NCI-H146 treated with DMSO at 0.1 percent for 48 hours (cell line): ENCODE measurements at regions not wholly inside any gene's neighbourhood (a gene's known extent, or its start where the extent isn't known, plus 50 kb on each side); places are given as distances from the start of the nearest gene placed in this dataset.
"Not testable (repeated sequence)": the region's sequence is repeated elsewhere in the genome, so short reads cannot be mapped to it uniquely, and the experiment has no call there.

ENCODE experiments used
- DNase-seq: peaks from one replicate; lab custom pipeline; 2025; ENCODE audit not compliant: unreplicated experiment; lab: John Stamatoyannopoulos, UW

DNA sequence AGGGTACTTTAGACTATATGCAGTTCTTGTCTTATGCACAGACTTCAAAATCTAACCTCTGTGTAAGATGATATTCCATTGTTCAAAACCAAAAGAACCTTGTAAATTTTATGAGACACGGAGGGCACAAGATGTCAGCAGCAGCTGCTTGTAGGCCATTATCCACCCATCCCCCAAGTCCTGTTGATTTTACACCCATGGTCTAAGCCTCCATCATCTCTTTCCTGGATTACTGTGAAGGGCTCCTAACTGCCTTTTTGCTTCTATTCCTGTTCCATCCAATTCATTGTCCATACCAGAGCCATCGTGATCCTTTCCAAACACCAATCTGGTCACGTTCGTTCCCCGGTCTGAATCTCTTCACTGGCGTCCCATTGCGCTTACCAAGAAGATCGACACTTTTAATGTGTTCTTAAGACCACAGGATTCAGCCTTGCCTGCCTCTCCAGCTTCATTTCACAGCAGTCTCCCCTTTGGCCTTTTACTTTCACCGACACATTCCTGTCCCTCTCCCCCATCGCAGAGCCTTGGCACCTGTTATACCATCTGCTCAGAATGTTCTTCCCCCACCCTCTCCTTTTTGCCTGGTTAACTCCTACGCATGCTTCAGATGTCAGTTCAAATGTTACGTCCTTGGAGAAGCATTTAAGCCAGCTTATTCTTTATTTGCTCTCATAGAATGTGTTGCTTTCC lies 107.3 kb upstream of the POU3F1 start:
- no peak for DNase-seq

- no peak for DNase-seq
These were observed 106.6 kb upstream of the POU3F1 start for GRCh38 chr1:38153066-38153777.

GRCh38 chr1:38152351-38153065 lies 105.9 kb upstream of the POU3F1 start:
- peak; percentile 90 for DNase-seq

- no peak for DNase-seq
These were observed 104.8 kb upstream of the POU3F1 start for GRCh38 chr1:38151399-38151798.

- DNase-seq: not testable (repeated sequence)
These were observed 99.5 kb upstream of the POU3F1 start for GRCh38 chr1:38146079-38146478.

DNA sequence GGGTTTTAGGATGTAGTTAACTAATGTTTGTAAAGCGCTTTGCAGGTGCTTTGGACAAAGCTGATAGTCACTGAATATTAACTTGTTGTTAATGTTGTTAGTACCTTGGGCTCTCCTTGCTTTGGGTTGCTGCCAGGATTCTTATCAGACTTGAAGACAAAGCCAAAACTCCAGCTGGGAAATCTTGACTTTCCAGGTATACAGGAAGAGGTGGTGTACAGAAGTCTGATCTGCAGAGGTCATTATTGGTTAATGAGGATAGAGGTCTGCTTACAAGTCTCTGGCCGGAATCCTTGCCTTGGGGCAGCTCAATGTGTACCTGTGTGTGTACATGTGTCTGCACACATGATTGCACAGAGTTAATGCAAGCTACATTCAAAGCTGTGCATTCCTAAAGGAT lies 96.0 kb upstream of the POU3F1 start:
- no peak for DNase-seq

GRCh38 chr1:38141483-38141882 lies 94.9 kb upstream of the POU3F1 start:
- no peak for DNase-seq

GRCh38 chr1:38139738-38140487 lies 93.3 kb upstream of the POU3F1 start:
- DNase-seq: no peak

DNA sequence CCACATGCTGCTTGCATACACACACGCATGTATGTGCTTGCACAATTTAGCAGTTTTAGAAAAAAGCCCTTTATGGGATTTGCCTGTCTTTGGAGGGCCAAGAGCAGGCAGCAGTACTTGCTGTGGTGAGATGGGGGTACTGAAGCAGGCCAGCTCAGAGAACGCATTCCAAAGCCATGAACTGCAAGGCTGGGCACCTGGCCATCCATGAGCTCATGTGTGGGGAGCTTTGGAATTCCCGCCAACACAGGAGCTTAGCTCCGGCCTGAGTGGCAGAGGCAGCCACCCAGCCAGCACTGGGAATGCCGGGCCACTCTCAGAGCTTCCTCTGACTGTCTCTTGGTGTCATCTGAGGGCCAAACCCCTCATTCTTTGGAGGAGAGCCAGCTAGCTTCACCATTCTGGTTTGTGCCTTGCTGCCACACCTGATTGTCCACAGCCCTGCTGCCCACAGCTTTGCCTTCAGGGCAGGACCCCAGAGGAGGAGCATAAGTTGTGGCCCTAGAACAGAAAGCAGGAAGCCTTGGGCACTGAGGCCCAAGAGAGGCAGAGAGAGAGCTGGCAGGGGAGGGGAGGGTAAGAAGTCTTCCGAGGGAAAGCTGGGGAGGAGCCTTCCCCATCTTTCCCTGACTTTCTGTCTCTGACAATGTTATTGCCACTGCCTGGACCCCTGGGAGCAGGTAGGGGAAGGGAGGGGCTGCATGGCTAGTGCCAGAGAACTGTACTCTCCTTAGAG lies 92.1 kb upstream of the POU3F1 start:
- DNase-seq: no peak

DNA sequence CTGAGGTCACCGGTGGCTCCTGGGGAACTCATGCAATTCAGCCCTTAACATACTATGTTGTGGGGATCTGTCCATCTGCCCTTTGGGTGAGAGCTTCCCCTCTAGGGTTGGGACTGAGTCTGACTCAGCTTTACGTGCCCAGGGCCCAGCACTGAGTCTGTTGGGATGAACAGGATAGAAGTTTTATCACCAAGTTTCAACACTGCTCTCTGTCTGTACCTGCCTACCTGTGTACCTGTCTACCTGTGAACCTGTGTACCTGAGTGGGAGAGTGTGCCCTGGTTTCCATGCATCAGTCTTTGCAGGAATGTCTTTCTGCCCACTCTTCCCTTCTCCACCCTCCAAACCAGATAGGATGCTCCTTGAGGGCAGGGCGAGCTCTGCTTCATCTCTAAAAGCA lies 90.6 kb upstream of the POU3F1 start:
- DNase-seq: no peak

GRCh38 chr1:38135625-38136414 lies 89.2 kb upstream of the POU3F1 start:
- DNase-seq: no peak

- no peak for DNase-seq
These were observed 87.7 kb upstream of the POU3F1 start for GRCh38 chr1:38134294-38134755.

DNA sequence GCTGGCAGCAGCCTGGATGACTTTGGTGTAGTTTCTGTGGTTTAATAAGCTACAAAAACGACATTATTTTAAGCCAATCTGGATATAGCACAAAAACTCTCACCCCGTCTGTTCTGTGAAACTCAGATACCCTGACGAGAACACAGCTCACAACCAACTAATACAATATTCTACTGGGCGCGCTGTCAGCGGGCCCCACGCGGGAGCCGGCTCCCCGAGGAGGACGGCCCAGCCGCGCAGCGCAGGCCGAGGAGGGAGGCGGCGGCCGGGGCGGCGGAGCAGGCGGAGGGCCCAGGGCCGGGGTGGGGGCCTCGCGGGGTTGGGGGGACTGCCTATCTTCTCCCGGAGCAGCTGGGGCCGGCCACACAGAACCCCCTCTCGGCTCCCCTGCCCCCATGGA lies 87.2 kb upstream of the POU3F1 start:
- DNase-seq: no peak

GRCh38 chr1:38133304-38133703 lies 86.7 kb upstream of the POU3F1 start:
- DNase-seq: no peak

GRCh38 chr1:38132681-38133080 lies 86.1 kb upstream of the POU3F1 start:
- DNase-seq: no peak

DNA sequence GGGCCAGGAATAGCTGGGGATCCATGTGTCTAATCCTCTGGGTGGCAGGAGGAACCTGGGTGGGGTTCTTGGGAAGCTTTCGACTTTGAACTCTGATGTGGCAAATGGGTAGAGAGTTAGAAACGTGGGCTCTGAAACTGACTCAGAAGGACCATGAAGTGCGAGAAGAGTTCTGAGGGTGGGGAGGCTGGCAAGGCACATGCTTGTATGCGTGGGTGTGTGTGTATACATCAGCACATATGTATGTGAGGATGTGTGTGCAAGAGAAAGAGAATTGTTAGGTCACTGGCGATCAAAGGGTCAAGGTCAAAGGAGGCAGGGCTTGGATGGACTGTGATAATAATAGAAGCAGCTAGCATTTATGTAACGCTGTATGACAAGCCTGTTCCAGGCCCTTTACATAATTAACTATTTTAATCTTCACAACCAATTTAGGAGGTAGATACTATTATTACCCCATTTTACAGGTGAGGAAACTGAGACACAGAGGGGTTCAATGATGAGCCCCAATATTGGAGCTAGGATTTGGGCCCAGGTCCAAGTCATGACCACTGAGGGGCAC lies 84.5 kb upstream of the POU3F1 start:
- no peak for DNase-seq

DNA sequence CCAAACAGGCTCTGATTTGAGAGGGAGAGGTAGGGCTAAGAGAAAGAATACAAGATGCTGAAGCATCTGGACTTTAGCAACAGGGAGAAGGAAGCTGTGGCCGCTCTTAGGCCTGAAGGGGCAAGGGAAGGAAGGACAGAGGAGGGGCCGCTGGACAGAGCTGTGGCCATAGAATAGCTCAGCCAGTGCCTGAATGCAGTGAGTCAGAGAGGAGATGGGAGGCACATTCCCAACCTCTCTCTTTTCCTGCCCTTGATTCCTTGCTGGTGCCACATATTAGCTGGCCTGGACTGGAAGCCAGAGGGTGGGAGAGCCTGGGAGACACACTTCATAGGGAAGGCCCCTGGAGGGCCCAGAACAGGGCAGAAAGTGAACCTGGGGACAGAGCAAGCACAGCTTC lies 83.4 kb upstream of the POU3F1 start:
- no peak for DNase-seq

- DNase-seq: no peak
These were observed 82.9 kb upstream of the POU3F1 start for GRCh38 chr1:38129473-38129872.

DNA sequence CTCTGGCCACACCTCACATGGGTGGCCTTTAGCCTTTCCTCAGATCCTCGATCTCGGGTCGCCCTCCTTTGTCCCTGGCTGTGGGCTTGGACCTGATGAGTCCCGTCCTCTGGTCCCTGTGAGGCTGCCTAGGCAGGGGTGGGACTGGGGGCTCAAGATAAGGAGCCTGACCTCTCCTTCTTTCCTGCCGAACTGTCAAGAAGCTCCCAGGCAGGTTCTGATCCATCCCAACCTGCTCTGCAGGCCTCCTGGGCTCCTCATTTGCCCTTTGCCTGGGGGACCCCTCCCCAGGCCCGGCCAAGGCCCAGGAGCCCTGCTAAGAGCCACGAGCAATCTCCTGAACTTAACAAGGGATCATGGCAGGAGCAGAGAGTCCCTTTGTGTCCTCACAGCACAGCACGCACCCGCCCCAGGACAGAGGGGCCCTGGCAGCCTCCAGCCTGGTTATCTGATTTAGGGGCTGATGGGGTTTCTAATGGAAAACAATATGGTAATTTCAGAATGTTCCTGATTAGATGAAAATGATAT lies 82.4 kb upstream of the POU3F1 start:
- no peak for DNase-seq
